GM08714 (cell line): ENCODE measurements at regions not wholly inside any gene's neighbourhood (a gene's known extent, or its start where the extent isn't known, plus 50 kb on each side); places are given as distances from the start of the nearest gene placed in this dataset.
"Not testable (repeated sequence)": the region's sequence is repeated elsewhere in the genome, so short reads cannot be mapped to it uniquely, and the experiment has no call there.

ENCODE experiments used
- H3K4me3 ChIP-seq: fragments of 200-500 bp; sonication (Bioruptor generic); 2 replicates; pipeline ENCODE4 v1.5.1; 2014; ENCODE audit warnings: mild to moderate bottlenecking, low read length, inconsistent platforms
- ZNF274 ChIP-seq: IDR thresholded peaks from 2 replicates; pipeline ENCODE4 v1.6.1; 2012; ENCODE audit warnings: mild to moderate bottlenecking, low read depth, low read length

DNA sequence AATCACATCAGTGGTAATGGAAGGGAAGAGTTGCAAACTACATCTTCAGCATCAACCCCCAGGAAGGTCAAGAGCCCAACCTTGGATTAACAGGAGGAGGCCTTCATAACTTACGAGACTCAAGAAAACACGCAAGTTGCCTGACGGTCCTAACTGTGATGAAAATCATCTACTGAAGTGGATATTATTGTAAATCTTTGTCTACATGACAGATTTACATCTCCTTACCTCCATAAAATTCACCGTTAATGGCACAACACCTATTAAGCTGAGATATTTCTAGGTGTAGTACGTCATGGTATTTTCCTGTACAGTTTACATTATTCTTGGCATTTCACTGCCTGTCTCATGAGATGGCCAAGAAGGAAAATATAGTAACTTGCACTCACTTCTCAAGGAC is 332.0 kb downstream of the NSUN3 start:
- H3K4me3 ChIP-seq, result no peak overlapping the region
- no peak for TF ChIP-seq ZNF274

DNA sequence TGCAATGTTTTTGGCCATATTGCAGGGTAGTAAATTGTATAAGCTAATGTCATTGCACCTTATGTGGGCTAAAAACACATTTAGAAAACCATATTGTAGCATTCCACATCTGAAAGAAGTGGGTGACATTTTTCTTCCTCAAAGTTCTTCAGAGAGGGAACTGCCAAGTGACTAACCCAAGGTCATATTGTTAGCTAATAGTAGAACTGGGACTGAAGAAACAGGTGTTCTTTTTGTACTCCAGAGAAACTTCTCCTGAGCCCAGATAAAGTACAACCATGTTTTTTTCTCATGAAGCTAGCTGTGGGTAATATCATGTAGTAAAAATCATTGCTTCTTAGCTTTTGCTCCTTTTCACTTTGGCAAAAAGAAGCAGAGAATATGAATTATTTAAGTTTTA is 333.0 kb downstream of the NSUN3 start:
- no peak for TF ChIP-seq ZNF274
- no peak overlapping the region for H3K4me3 ChIP-seq

DNA sequence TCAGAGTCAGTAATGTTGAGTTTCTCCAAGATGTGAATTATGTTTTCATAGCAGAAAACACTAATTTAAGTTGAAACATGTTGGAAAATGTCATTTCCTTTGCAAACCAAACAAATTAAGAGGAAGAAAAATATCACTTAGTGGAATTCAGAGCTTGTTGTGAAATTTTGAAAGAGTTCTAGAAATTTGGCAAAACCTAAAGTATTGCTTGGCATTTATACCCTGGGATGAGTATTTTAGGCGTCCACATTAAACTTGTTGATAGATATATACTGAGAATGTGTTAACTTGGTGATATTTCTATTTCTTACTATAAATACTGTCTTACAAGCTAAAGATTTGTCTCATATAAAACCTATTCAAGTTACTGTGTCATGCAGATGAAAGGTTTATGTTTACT is 335.2 kb downstream of the NSUN3 start:
- TF ChIP-seq ZNF274, result no peak
- H3K4me3 ChIP-seq, result no peak overlapping the region

DNA sequence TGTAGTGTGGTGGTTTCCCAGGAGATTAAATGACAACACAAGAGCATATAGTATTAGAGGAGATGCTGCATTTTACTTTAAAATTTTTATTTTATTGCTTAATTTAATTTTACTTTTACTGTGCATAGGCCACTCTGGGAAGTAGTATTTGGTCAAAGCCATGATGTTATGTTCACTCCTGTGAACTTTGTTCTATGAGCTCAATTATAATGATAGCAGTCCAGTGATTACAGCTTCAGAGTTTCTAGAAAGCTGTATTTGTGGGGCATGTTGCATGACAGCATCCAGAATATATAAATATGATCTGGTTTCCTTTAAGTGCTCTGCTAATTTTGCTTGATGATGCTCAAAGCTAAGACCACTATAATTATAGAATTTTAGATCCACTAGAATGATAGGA is 338.6 kb downstream of the NSUN3 start:
- H3K4me3 ChIP-seq, result no peak overlapping the region
- no peak for TF ChIP-seq ZNF274

DNA sequence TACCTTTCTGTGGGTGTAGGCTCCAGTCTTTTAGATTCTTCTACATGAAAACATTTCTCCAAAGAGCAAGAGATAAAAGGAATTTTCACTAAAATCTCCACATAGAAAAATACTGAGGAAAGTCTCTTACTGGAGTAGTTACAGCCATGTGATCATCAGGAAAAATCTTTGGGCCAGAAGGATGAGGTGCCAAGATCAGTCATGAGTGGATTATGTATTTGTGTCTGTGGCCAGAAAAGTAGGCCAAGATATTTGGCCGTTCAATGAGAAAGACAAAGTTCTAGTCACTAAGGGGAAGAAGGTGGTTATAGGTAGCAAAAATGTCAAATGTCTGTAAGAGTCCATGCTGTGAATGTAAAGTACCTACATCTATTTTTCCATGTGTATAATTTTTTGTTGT is 339.3 kb downstream of the NSUN3 start:
- no peak overlapping the region for H3K4me3 ChIP-seq
- TF ChIP-seq ZNF274, result no peak

DNA sequence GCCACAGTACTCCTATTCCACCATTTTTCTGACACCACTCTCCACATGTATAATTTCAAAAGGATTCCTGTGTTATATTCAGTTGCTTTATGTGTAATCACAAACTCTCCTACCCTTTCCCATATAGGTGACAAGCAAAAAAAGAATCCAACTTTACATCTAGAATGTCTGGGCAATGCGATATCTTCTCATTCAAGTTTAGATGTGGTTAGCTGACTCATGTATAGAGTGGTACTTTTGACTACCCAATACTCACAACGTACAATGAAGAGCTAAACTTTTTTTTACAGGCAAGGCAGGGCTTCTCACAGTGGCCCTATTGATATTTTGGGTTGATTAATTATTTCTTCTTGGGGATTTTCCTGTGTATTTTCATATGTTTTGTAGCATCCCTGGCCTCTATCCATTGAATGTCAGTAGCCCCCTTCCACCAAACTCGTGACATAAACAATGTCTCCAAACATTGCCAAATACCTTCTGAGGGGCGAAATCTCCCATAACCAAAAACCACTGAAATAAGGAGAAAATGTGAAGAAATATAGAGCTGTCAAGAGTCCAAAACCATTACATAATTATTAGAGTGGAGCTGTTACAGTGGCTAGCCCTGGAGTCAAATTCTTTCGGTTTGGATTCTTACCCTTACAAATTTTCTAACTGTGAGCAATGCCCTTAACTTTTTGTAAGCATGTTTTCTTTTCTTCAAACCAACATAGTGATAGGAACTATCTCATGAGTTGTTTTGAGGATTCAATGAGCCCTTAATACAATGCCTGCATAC is 342.6 kb downstream of the NSUN3 start:
- H3K4me3 ChIP-seq, result no peak overlapping the region
- TF ChIP-seq ZNF274, result no peak

DNA sequence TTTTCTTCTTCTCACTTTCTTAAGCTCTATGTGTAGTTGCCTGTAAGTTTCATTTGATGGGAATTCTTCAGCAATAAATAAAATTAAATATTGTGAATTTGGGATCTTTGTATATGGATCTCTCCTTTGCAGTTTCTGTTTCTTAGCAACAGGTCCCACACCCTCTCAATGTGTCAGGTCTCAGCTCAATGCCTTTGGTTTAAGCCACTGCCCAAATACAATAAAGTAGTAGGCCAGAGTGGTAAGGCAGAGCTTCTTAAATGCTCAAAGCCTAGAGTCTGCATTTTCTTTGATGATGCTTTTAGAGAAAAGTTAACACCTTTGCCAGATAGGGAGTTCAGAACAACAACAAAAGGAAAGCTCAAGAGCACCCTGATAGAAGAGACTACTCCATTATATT is 343.7 kb downstream of the NSUN3 start:
- no peak for TF ChIP-seq ZNF274
- H3K4me3 ChIP-seq, result no peak overlapping the region

DNA sequence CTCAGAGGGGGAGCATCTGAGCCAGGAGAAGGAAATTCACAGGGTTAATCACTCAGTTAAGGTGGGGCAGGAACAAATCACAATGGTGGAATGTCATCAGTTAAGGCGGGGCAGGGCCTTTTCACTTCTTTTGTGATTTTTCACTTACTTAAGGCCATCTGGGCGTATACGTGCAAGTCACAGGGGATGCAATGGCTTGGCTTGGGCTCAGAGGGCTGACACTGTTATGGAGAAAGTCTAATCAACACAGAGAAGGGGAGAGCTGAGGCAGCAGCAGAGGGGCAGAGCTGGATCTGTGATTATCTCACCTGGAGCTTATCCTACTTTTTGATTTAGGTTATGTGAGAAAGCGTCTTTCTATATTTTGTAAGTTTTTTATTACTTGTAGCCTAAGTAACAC is 350.1 kb downstream of the NSUN3 start:
- H3K4me3 ChIP-seq, result not testable (repeated sequence)

DNA sequence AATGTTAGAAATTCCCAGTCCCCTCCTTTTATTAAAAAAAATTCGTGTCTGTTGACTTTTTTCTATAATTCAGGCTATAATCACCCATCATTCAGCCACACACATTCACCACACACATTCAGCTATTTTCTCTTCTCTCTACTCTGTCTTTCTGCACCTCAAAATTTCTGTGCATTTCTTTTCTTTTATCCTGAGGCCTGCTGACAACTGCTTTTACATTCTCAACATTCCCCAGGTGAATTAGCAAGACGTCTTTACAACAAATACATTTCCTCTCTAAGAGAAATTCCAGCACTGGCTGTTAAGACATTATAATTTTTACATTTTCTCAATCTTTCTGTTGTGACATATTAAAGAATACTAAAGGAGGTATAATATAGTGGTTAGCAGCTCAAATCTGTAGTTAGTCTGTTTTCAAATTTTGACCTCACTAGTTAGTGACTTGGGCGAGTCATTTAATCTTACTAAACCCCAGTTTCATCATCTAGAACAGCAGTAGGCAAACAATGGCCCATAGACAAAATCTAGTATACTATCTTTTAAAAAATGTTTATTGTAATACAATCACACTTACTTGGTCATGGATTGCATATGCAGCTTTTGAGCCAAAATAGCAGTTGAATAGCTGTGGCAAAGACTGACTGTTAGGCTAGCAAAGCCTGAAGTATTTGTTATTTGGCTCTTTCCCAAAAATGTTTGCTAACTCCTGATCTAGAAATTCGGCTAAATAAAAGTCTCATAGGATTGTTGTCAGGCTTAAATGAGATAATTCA is 350.7 kb downstream of the NSUN3 start:
- H3K4me3 ChIP-seq, result no peak overlapping the region
- no peak for TF ChIP-seq ZNF274

DNA sequence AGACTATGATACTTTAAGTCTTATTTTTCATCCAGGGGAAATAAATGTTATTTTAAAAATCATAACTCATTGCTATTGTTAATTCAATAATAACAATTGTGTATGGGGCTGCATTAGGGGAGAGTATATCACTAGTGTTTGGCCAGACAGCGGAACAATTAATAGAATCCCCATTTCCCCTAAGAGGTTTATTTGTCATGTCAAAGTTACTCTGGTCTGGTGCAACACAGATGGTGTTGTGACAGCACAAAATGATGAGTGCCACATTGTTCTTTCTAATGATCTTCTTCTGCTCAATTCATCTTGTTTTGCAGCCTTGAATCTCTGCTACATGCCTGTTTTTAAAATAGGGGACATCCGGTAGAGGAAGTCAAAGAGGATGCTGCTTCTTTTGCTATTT is 351.6 kb downstream of the NSUN3 start:
- H3K4me3 ChIP-seq, result no peak overlapping the region
- no peak for TF ChIP-seq ZNF274

DNA sequence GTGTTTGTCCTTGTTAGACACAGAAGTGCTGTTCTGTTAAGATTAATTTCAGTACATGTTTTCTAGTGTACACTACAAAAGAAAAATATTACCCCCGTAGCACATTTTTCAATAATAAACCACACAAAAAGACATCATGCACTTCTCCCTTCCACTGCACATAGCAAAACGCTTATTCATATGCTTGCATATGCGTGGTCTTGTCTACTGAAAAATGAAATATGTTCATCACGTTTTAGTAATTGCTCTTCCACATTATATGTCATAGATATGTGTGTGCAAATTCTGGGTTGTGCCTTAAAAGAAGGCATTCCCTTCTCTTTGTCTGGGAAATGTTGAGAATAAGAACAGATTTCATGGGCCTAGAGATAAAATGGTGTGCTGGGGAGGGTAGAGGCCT is 353.9 kb downstream of the NSUN3 start:
- no peak for TF ChIP-seq ZNF274
- no peak overlapping the region for H3K4me3 ChIP-seq

DNA sequence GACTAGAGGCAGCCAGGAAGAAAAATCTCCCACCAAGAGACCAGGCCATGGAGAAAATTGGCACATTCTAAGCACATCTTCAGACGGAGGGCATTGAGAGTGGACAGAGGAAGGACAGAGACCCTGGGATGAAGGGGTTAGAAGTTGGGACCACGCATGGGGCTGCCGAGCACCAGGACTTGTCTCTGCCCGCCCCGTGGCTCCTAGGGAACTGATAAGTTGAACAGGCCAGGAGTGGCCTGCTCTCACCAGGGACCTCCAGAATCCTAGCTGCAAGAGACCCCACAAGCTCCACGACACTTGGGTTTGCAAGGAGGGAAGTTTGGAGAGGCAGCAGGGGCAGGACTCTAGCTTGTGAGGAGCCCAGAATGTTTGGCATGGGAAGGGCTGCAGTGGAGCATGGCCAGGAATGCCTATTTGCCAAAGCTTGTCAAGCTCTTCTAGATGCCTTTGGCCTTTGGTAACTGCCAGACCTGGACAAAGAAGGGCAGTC is 355.1 kb downstream of the NSUN3 start:
- no peak overlapping the region for H3K4me3 ChIP-seq
- no peak for TF ChIP-seq ZNF274

DNA sequence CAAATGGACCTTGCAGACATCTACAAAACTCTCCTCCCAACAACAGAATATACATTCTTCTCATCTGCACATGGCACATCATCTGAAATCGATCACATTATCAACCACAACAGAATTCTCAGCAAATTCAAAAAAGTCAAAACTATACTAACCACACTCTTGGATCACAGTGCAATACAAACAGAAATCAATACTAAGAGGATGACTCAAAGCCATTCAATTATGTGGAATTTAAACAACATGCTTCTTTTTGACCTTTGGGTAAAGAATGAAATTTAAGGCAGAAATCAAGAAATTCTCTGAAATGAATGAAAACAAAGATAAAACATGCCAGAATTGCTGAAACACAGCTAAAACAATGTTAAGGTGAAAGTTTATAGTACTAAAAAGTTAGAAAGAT is 358.1 kb downstream of the NSUN3 start:
- no peak for TF ChIP-seq ZNF274
- no peak overlapping the region for H3K4me3 ChIP-seq

DNA sequence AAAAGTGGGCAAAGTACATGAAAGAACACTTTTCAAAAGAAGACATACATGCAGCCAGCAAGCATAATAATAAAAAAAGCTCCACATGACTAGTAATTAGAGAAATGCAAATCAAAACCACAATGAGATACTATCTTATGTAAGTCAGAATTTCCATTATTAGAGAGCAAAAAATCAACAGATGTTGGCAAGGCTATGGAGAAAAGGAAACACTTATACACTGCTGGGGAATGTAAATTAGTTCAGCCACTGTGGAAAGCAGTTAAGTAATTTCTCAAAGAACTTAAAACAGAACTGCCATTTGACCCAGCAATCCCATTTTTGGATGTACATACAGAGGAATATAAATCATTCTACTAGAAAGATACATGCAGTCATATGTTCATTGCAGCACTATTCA is 360.7 kb downstream of the NSUN3 start:
- no peak overlapping the region for H3K4me3 ChIP-seq

DNA sequence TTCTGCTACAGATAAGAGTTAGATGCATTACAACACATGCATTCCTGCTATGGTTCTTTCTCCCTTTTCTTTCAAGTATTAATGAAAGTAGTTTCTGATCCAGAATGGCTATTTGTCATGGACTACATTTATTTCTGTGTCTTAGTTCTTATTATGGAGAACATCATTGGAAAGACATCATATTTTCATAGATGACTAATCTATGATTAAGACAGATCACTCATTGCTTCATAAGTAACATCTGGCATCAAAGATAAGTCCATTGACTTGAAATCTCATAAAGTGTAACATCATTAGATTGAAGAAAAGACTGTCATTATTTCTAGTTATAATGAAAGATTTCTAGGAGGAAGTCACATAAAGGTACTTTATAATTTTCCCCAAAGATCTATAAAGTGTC is 366.7 kb downstream of the NSUN3 start:
- no peak overlapping the region for H3K4me3 ChIP-seq
- no peak for TF ChIP-seq ZNF274

More for the DNA sequence above, 360.7 kb downstream of the NSUN3 start:
- TF ChIP-seq ZNF274, result no peak
